ENCODE measurements at regions not wholly inside any gene's neighbourhood (a gene's known extent, or its start where the extent isn't known, plus 50 kb on each side); places are given as distances from the start of the nearest gene placed in this dataset.
A peak's percentile ranks its signal among the peaks of the same experiment; 100 is the strongest.
"Not testable (repeated sequence)": the region's sequence is repeated elsewhere in the genome, so short reads cannot be mapped to it uniquely, and the experiment has no call there.

GRCh38 chr15:56552659-56553058 lies 87.7 kb upstream of the MNS1 start:
- H3K27ac ChIP-seq (ENCODE audit: low read depth, low read length), result no peak overlapping the region
- H3K36me3 ChIP-seq (ENCODE audit: control insufficient read depth, low read length), result no peaks in the 10 kb centered on the region
- no peak overlapping the region for H3K4me3 ChIP-seq (ENCODE audit: low read length)
- no peaks in the 10 kb centered on the region for H3K79me2 ChIP-seq (ENCODE audit: control insufficient read depth, low read length)
- no peaks in the 10 kb centered on the region for H3K4me1 ChIP-seq (ENCODE audit: control insufficient read depth, low read length)
- H4K20me1 ChIP-seq (ENCODE audit: control insufficient read depth, insufficient read depth, low read depth, low read length), result no peaks in the 10 kb centered on the region
- peaks cover 10% of the 10 kb centered on the region for H3K9me3 ChIP-seq (ENCODE audit: control insufficient read depth, insufficient read depth, low read length)
- H3F3A ChIP-seq (ENCODE audit: control insufficient read depth, insufficient read depth), result no peaks in the 10 kb centered on the region
- H3K4me2 ChIP-seq (ENCODE audit: low read length), result no peak overlapping the region
- H3K9me2 ChIP-seq (replicated peaks; ENCODE audit: control insufficient read depth, low read length), result no peaks in the 10 kb centered on the region
- H3K27me3 ChIP-seq (ENCODE audit: control insufficient read depth, low read length), result no peaks in the 10 kb centered on the region
- TF ChIP-seq CTCF (IDR thresholded peaks at IDR 0.05; ENCODE audit: low read depth, low read length, poor library complexity, severe bottlenecking), result no peak
- TF ChIP-seq EZH2phosphoT487 (IDR thresholded peaks at IDR 0.05; ENCODE audit: borderline replicate concordance, low read length), result no peak

GRCh38 chr15:56540570-56540969 lies 75.6 kb upstream of the MNS1 start:
- not testable (repeated sequence) for H3K27me3 ChIP-seq (ENCODE audit: control insufficient read depth, low read length); H3F3A ChIP-seq (ENCODE audit: control insufficient read depth, insufficient read depth); H4K20me1 ChIP-seq (ENCODE audit: control insufficient read depth, insufficient read depth, low read depth, low read length); H3K27ac ChIP-seq (ENCODE audit: low read depth, low read length); H3K4me2 ChIP-seq (ENCODE audit: low read length); H3K4me3 ChIP-seq (ENCODE audit: low read length); H3K79me2 ChIP-seq (ENCODE audit: control insufficient read depth, low read length); H3K9me2 ChIP-seq (replicated peaks; ENCODE audit: control insufficient read depth, low read length)
- H3K36me3 ChIP-seq (ENCODE audit: control insufficient read depth, low read length), result peaks cover 13% of the 10 kb centered on the region
- H3K4me1 ChIP-seq (ENCODE audit: control insufficient read depth, low read length), result peaks cover 46% of the 10 kb centered on the region
- H3K9me3 ChIP-seq (ENCODE audit: control insufficient read depth, insufficient read depth, low read length), result peaks cover 15% of the 10 kb centered on the region; the same call in 1 of the 2 replicates

- H3K9me2 ChIP-seq (replicated peaks; ENCODE audit: control insufficient read depth, low read length); H3K27ac ChIP-seq (ENCODE audit: low read depth, low read length); H4K20me1 ChIP-seq (ENCODE audit: control insufficient read depth, insufficient read depth, low read depth, low read length); H3K4me3 ChIP-seq (ENCODE audit: low read length); H3F3A ChIP-seq (ENCODE audit: control insufficient read depth, insufficient read depth); H3K4me2 ChIP-seq (ENCODE audit: low read length); H3K27me3 ChIP-seq (ENCODE audit: control insufficient read depth, low read length); H3K79me2 ChIP-seq (ENCODE audit: control insufficient read depth, low read length): not testable (repeated sequence)
- Histone ChIP-seq H3K4me1 (ENCODE audit: control insufficient read depth, low read length) (peaks cover 47% of the 10 kb centered on the region), H3K9me3 (ENCODE audit: control insufficient read depth, insufficient read depth, low read length) (peaks cover 15% of the 10 kb centered on the region; the same call in 1 of the 2 replicates), H3K36me3 (ENCODE audit: control insufficient read depth, low read length) (peaks cover 15% of the 10 kb centered on the region)
These were observed 75.2 kb upstream of the MNS1 start for GRCh38 chr15:56540157-56540556.

DNA sequence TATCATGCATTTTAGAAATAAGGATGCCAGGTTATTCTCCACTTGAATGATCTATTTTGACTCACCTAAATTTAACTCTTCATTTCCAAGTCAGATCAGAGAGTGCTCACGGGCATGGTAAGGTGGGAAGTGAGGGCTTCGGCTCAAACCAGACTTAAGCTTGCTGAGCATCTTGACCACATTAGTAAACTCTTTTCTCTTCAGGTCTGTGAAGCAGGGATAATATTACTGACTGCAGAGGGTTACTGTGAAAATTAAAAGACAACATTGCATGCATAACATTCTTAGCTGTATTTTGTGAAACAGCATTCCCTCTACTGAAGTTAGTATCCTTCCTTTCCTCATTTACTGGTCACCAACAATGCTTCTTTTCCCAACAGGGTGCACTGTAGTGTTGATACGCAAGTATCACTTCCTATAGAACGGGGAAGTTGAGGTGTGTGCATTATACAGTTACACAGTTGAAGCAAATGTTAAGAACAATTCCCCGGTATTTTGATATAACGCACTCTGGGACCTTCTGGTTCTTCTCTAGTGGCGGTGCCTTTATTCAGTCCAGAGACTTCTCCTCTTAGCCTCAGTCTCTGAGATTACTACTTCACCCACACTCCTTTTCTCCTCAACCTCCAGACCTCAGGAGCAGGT lies 74.1 kb upstream of the MNS1 start:
- Histone ChIP-seq H3K9me3 (ENCODE audit: control insufficient read depth, insufficient read depth, low read length) (peaks cover 6% of the 10 kb centered on the region; the same call in 1 of the 2 replicates), H3K4me3 (ENCODE audit: low read length) (peak overlapping the region; percentile 23), H3K79me2 (ENCODE audit: control insufficient read depth, low read length) (no peaks in the 10 kb centered on the region), H3K27ac (ENCODE audit: low read depth, low read length) (peak overlapping the region; percentile 99), H3K4me1 (ENCODE audit: control insufficient read depth, low read length) (peaks cover 58% of the 10 kb centered on the region), H3K4me2 (ENCODE audit: low read length) (peak overlapping the region; percentile 55), H3K9me2 (replicated peaks; ENCODE audit: control insufficient read depth, low read length) (no peaks in the 10 kb centered on the region), H3F3A (ENCODE audit: control insufficient read depth, insufficient read depth) (peaks cover 13% of the 10 kb centered on the region), H3K36me3 (ENCODE audit: control insufficient read depth, low read length) (peaks cover 21% of the 10 kb centered on the region), H4K20me1 (ENCODE audit: control insufficient read depth, insufficient read depth, low read depth, low read length) (no peaks in the 10 kb centered on the region), H3K27me3 (ENCODE audit: control insufficient read depth, low read length) (no peaks in the 10 kb centered on the region)
- TF ChIP-seq EZH2phosphoT487 (IDR thresholded peaks at IDR 0.05; ENCODE audit: borderline replicate concordance, low read length) (no peak), CTCF (IDR thresholded peaks at IDR 0.05; ENCODE audit: low read depth, low read length, poor library complexity, severe bottlenecking) (no peak)

Measured in DOHH2 (cell line).